Neural cell (in vitro differentiated cells): ENCODE measurements at regions not wholly inside any gene's neighbourhood (a gene's known extent, or its start where the extent isn't known, plus 50 kb on each side); places are given as distances from the start of the nearest gene placed in this dataset.

Experiments
- H2AFZ ChIP-seq: fragments of 200-600, 300-800 bp; sonication (generic), shearing (Covaris generic); 2 replicates; pipeline ENCODE4 v1.6.0; 2014; ENCODE audit warnings: low read depth, mild to moderate bottlenecking, antibody characterized with exemption, low read length, moderate library complexity
- H3F3A ChIP-seq: fragments of 200-600 bp; shearing (Covaris generic); 2 replicates; pipeline ENCODE4 v1.6.1; 2016; ENCODE audit warnings: mild to moderate bottlenecking, moderate library complexity, mixed read lengths, antibody characterized with exemption, low read length; ENCODE audit not compliant: insufficient read depth, poor library complexity, severe bottlenecking
- H3K27ac ChIP-seq: fragments of 200-600, 300-800 bp; sonication (generic), shearing (Covaris generic); 2 replicates; pipeline ENCODE4 v1.5.1; 2014; ENCODE audit warnings: mild to moderate bottlenecking, low read length, moderate library complexity
- H3K27me3 ChIP-seq: fragments of 300-800, 200-600 bp; sonication (generic), shearing (Covaris generic); 2 replicates; pipeline ENCODE4 v1.6.0; 2014; ENCODE audit warnings: mild to moderate bottlenecking, low read depth, low read length, moderate library complexity; ENCODE audit not compliant: insufficient read depth
- H3K36me3 ChIP-seq: fragments of 300-800, 200-600 bp; sonication (generic), shearing (Covaris generic); 2 replicates; pipeline ENCODE4 v1.5.1; 2014; ENCODE audit warnings: mild to moderate bottlenecking, antibody characterized with exemption, low read length, moderate library complexity; ENCODE audit not compliant: insufficient read depth
- H3K4me2 ChIP-seq: fragments of 300-800, 200-600 bp; sonication (generic), shearing (Covaris generic); 2 replicates; pipeline ENCODE4 v1.6.0; 2014; ENCODE audit warnings: mild to moderate bottlenecking, low read length
- H3K4me3 ChIP-seq: fragments of 300-800, 200-600 bp; sonication (generic), shearing (Covaris generic); 2 replicates; pipeline ENCODE4 v1.5.1; 2014; ENCODE audit warnings: mild to moderate bottlenecking, low read length, moderate library complexity
- H3K79me2 ChIP-seq: fragments of 200-600 bp; shearing (Covaris generic); replicated peaks from 2 replicates; pipeline ENCODE4 v1.6.0; 2014; ENCODE audit warnings: mild to moderate bottlenecking, low read length, moderate library complexity; ENCODE audit not compliant: insufficient read depth
- H3K9ac ChIP-seq: fragments of 300-800, 200-600 bp; sonication (generic), shearing (Covaris generic); 2 replicates; pipeline ENCODE4 v1.6.1; 2016; ENCODE audit warnings: mild to moderate bottlenecking, low read length, mixed read lengths
- H3K9me2 ChIP-seq: fragments of 200-600 bp; shearing (Covaris generic); 2 replicates; pipeline ENCODE4 v1.6.1; 2016; ENCODE audit warnings: mild to moderate bottlenecking, low read length, mixed read lengths; ENCODE audit not compliant: insufficient read depth
- H3K9me3 ChIP-seq: fragments of 200-600, 300-800 bp; sonication (generic), shearing (Covaris generic); 2 replicates; pipeline ENCODE4 v1.6.1; 2016; ENCODE audit warnings: mild to moderate bottlenecking, mixed run types, low read length, moderate library complexity, mixed read lengths
- H4K20me1 ChIP-seq: fragments of 200-600 bp; shearing (Covaris generic); 2 replicates; pipeline ENCODE4 v1.6.1; 2016; ENCODE audit warnings: mild to moderate bottlenecking, mixed run types; ENCODE audit not compliant: insufficient read depth
- CTCF ChIP-seq: fragments of 450-650 bp; IDR thresholded peaks from 2 replicates; pipeline ENCODE4 v1.5.1; 2014; ENCODE audit warnings: antibody characterized with exemption, mild to moderate bottlenecking, moderate library complexity; ENCODE audit not compliant: poor library complexity, severe bottlenecking
- EP300 ChIP-seq: fragments of 450-650 bp; conservative IDR thresholded peaks from 2 replicates; pipeline ENCODE4 v1.6.1; 2014; ENCODE audit warnings: antibody characterized with exemption, mild to moderate bottlenecking, moderate library complexity; ENCODE audit not compliant: poor library complexity, severe bottlenecking
- EZH2 ChIP-seq: fragments of 200-600, 300-800 bp; shearing (Covaris generic), sonication (generic); IDR thresholded peaks from 2 replicates; pipeline ENCODE4 v1.6.1; 2014; ENCODE audit warnings: antibody characterized with exemption, low read length, borderline replicate concordance, mild to moderate bottlenecking; ENCODE audit not compliant: insufficient read depth, poor library complexity, severe bottlenecking
- MXI1 ChIP-seq: fragments of 450-650 bp; conservative IDR thresholded peaks from 2 replicates; pipeline ENCODE4 v1.6.1; 2014; ENCODE audit warnings: antibody characterized with exemption, mild to moderate bottlenecking; ENCODE audit not compliant: poor library complexity, severe bottlenecking
- POLR2AphosphoS5 ChIP-seq: IDR thresholded peaks from 2 replicates; pipeline ENCODE4 v1.6.1; 2012
- RAD21 ChIP-seq: fragments of 450-650 bp; conservative IDR thresholded peaks from 2 replicates; pipeline ENCODE4 v1.6.1; 2014; ENCODE audit warnings: antibody characterized with exemption, mild to moderate bottlenecking, moderate library complexity
- REST ChIP-seq: IDR thresholded peaks from 2 replicates; pipeline ENCODE4 v1.6.1; 2012; ENCODE audit warnings: borderline replicate concordance
- SMC3 ChIP-seq: fragments of 450-650 bp; conservative IDR thresholded peaks from 2 replicates; pipeline ENCODE4 v1.6.1; 2014; ENCODE audit warnings: antibody characterized with exemption, mild to moderate bottlenecking, moderate library complexity; ENCODE audit not compliant: poor library complexity
- TAF1 ChIP-seq: IDR thresholded peaks from 2 replicates; pipeline ENCODE4 v1.6.1; 2012; ENCODE audit warnings: low read depth

GRCh38 chr21:14693997-14694396, 147.9 kb upstream of the SAMSN1 start:
- no peak overlapping the region for H3K4me3 ChIP-seq
- H3K4me2 ChIP-seq, result no peak overlapping the region
- no peaks in the 10 kb centered on the region for H4K20me1 ChIP-seq
- no peaks in the 10 kb centered on the region for H3F3A ChIP-seq
- H3K27ac ChIP-seq, result no peak overlapping the region
- H2AFZ ChIP-seq, result no peak overlapping the region
- no peaks in the 10 kb centered on the region for H3K9me3 ChIP-seq
- no peak overlapping the region for H3K9ac ChIP-seq
- no peaks in the 10 kb centered on the region for H3K9me2 ChIP-seq
- TF ChIP-seq EZH2 (no peak), EP300 (no peak), SMC3 (no peak), POLR2AphosphoS5 (no peak), MXI1 (no peak), CTCF (no peak), REST (no peak), TAF1 (no peak), RAD21 (no peak)
- no peaks in the 10 kb centered on the region for H3K36me3 ChIP-seq
- H3K79me2 ChIP-seq, result no peaks in the 10 kb centered on the region
- no peaks in the 10 kb centered on the region for H3K27me3 ChIP-seq

GRCh38 chr21:14691914-14692313, 145.8 kb upstream of the SAMSN1 start:
- no peaks in the 10 kb centered on the region for H3K27me3 ChIP-seq
- no peaks in the 10 kb centered on the region for H3F3A ChIP-seq
- H3K9me3 ChIP-seq, result no peaks in the 10 kb centered on the region
- no peaks in the 10 kb centered on the region for H3K79me2 ChIP-seq
- no peak for TF ChIP-seq CTCF
- TF ChIP-seq TAF1, result no peak
- no peak for TF ChIP-seq EZH2
- TF ChIP-seq SMC3, result no peak
- no peak for TF ChIP-seq EP300
- no peak overlapping the region for H3K27ac ChIP-seq
- no peaks in the 10 kb centered on the region for H4K20me1 ChIP-seq
- H3K9me2 ChIP-seq, result no peaks in the 10 kb centered on the region
- no peak overlapping the region for H3K9ac ChIP-seq
- H3K4me3 ChIP-seq, result no peak overlapping the region
- H3K4me2 ChIP-seq, result no peak overlapping the region
- no peak overlapping the region for H2AFZ ChIP-seq
- no peaks in the 10 kb centered on the region for H3K36me3 ChIP-seq
